ENCODE measurements at regions not wholly inside any gene's neighbourhood (a gene's known extent, or its start where the extent isn't known, plus 50 kb on each side); places are given as distances from the start of the nearest gene placed in this dataset.

GRCh38 chr12:83642205-83642604 is 955.5 kb downstream of the TMTC2 start:
- Mint-ChIP-seq H3K36me3 (ENCODE audit: low read depth, unreplicated experiment) (no peaks in the 10 kb centered on the region), H3K27ac (ENCODE audit: unreplicated experiment) (no peak overlapping the region), H3K27me3 (ENCODE audit: low read depth, unreplicated experiment) (no peaks in the 10 kb centered on the region), H3K4me3 (ENCODE audit: unreplicated experiment) (no peak overlapping the region), H3K4me1 (ENCODE audit: low read depth, unreplicated experiment) (no peaks in the 10 kb centered on the region), H3K9me3 (ENCODE audit: unreplicated experiment) (peaks cover 3% of the 10 kb centered on the region)
- TF ChIP-seq EZH2 (IDR thresholded peaks at IDR 0.05; ENCODE audit: insufficient read depth, low read length) = no peak
- H2AFZ ChIP-seq (ENCODE audit: low read depth, low read length) = no peak overlapping the region
- no peak overlapping the region for H3K9ac ChIP-seq (ENCODE audit: low read length)
- H3K27me3 ChIP-seq (ENCODE audit: insufficient read depth, low read length) = no peaks in the 10 kb centered on the region
- no peaks in the 10 kb centered on the region for H3K36me3 ChIP-seq (ENCODE audit: insufficient read depth, low read length)
- H4K20me1 ChIP-seq (ENCODE audit: insufficient read depth, low read length) = no peaks in the 10 kb centered on the region
- DNase-seq (ENCODE audit: low read depth) (no peak), FAIRE-seq (no peak)
- no peak overlapping the region for H3K4me2 ChIP-seq (ENCODE audit: low read length)
- peaks cover 2% of the 10 kb centered on the region for H3K9me3 ChIP-seq (ENCODE audit: insufficient read depth, low read depth, low read length)
- no peak overlapping the region for H3K27ac ChIP-seq (ENCODE audit: low read depth, low read length)
- H3K4me1 ChIP-seq (ENCODE audit: insufficient read depth, low read length) = no peaks in the 10 kb centered on the region
- no peak overlapping the region for H3K4me3 ChIP-seq (ENCODE audit: insufficient read depth, low read depth, low read length)
- H3K79me2 ChIP-seq (ENCODE audit: insufficient read depth, low read length) = no peaks in the 10 kb centered on the region

- Histone ChIP-seq H4K20me1 (ENCODE audit: insufficient read depth, low read length) (no peaks in the 10 kb centered on the region), H3K4me1 (ENCODE audit: insufficient read depth, low read length) (no peaks in the 10 kb centered on the region), H3K27me3 (ENCODE audit: insufficient read depth, low read length) (no peaks in the 10 kb centered on the region), H3K4me3 (ENCODE audit: insufficient read depth, low read depth, low read length) (no peak overlapping the region), H3K79me2 (ENCODE audit: insufficient read depth, low read length) (no peaks in the 10 kb centered on the region), H3K9ac (ENCODE audit: low read length) (no peak overlapping the region), H3K4me2 (ENCODE audit: low read length) (no peak overlapping the region), H3K27ac (ENCODE audit: low read depth, low read length) (no peak overlapping the region), H3K9me3 (ENCODE audit: insufficient read depth, low read depth, low read length) (peaks cover 2% of the 10 kb centered on the region), H2AFZ (ENCODE audit: low read depth, low read length) (no peak overlapping the region), H3K36me3 (ENCODE audit: insufficient read depth, low read length) (no peaks in the 10 kb centered on the region)
- TF ChIP-seq CTCF (IDR thresholded peaks at IDR 0.05; ENCODE audit: insufficient read depth, low read depth, low read length) (no peak), EZH2 (IDR thresholded peaks at IDR 0.05; ENCODE audit: insufficient read depth, low read length) (no peak)
- no peak for FAIRE-seq
- Mint-ChIP-seq H3K9me3 (ENCODE audit: unreplicated experiment) (peaks cover 3% of the 10 kb centered on the region), H3K27me3 (ENCODE audit: low read depth, unreplicated experiment) (no peaks in the 10 kb centered on the region), H3K27ac (ENCODE audit: unreplicated experiment) (no peak overlapping the region), H3K4me1 (ENCODE audit: low read depth, unreplicated experiment) (no peaks in the 10 kb centered on the region), H3K36me3 (ENCODE audit: low read depth, unreplicated experiment) (no peaks in the 10 kb centered on the region), H3K4me3 (ENCODE audit: unreplicated experiment) (no peak overlapping the region)
- no peak for DNase-seq (ENCODE audit: low read depth)
Observed at GRCh38 chr12:83641789-83642188, 955.1 kb downstream of the TMTC2 start.

GRCh38 chr12:83634726-83635267 is 948.1 kb downstream of the TMTC2 start:
- TF ChIP-seq CTCF (IDR thresholded peaks at IDR 0.05; ENCODE audit: insufficient read depth, low read depth, low read length) = no peak
- TF ChIP-seq EZH2 (IDR thresholded peaks at IDR 0.05; ENCODE audit: insufficient read depth, low read length) = no peak
- no peak overlapping the region for H3K9ac ChIP-seq (ENCODE audit: low read length)
- no peak overlapping the region for H3K4me3 ChIP-seq (ENCODE audit: insufficient read depth, low read depth, low read length)
- FAIRE-seq (no peak), DNase-seq (ENCODE audit: low read depth) (no peak)
- H3K79me2 ChIP-seq (ENCODE audit: insufficient read depth, low read length) = no peaks in the 10 kb centered on the region
- H4K20me1 ChIP-seq (ENCODE audit: insufficient read depth, low read length) = no peaks in the 10 kb centered on the region
- H3K27ac ChIP-seq (ENCODE audit: low read depth, low read length) = no peak overlapping the region
- Mint-ChIP-seq H3K36me3 (ENCODE audit: low read depth, unreplicated experiment) (no peaks in the 10 kb centered on the region), H3K9me3 (ENCODE audit: unreplicated experiment) (no peaks in the 10 kb centered on the region), H3K27ac (ENCODE audit: unreplicated experiment) (no peak overlapping the region), H3K4me3 (ENCODE audit: unreplicated experiment) (no peak overlapping the region), H3K4me1 (ENCODE audit: low read depth, unreplicated experiment) (no peaks in the 10 kb centered on the region), H3K27me3 (ENCODE audit: low read depth, unreplicated experiment) (no peaks in the 10 kb centered on the region)
- H3K4me1 ChIP-seq (ENCODE audit: insufficient read depth, low read length) = no peaks in the 10 kb centered on the region
- H3K36me3 ChIP-seq (ENCODE audit: insufficient read depth, low read length) = no peaks in the 10 kb centered on the region
- H2AFZ ChIP-seq (ENCODE audit: low read depth, low read length) = no peak overlapping the region
- H3K27me3 ChIP-seq (ENCODE audit: insufficient read depth, low read length) = no peaks in the 10 kb centered on the region
- H3K4me2 ChIP-seq (ENCODE audit: low read length) = no peak overlapping the region
- no peaks in the 10 kb centered on the region for H3K9me3 ChIP-seq (ENCODE audit: insufficient read depth, low read depth, low read length)

Measured in astrocyte (in vitro differentiated cells and primary cell).